Renal cortex interstitium (tissue), 11 donors: ENCODE measurements at regions not wholly inside any gene's neighbourhood (a gene's known extent, or its start where the extent isn't known, plus 50 kb on each side); places are given as distances from the start of the nearest gene placed in this dataset.

Source experiments
- DNase-seq, 11 donors: peaks; one replicate each; pipeline ENCODE4 v3.0.0-alpha.2; 2013; ENCODE audit warnings: low read depth in 9 of 11, low spot score in 4 of 11; ENCODE audit errors: extremely low read depth in 1 of 11

DNA sequence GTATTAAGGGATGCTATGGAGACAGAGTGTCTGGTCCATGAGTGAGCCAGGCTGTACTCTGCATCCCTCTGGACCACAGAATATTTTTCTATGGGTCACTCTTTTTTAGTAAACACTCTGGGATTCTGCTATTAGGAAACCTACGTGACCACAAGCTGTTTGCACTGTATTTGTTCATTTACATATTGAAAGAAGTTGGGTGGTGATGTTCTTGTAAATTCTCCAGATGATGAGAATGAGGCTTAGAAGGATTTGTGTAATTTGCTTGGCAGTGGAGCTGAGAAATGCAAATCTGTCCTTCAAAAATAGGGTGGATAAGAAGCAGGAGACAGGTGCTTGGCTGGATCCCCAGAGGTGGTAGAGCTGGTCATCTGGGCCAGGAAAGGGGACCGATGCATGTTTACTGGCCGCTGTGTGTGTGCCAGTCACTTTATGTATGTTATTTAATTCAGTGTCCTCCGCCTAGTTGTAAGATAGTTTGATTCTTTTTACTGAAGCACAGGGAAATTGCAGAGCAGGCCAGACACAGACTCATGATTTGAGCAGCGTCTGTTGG lies 63.7 kb upstream of the HEPHL1 start:
- DNase-seq = no peak

DNA sequence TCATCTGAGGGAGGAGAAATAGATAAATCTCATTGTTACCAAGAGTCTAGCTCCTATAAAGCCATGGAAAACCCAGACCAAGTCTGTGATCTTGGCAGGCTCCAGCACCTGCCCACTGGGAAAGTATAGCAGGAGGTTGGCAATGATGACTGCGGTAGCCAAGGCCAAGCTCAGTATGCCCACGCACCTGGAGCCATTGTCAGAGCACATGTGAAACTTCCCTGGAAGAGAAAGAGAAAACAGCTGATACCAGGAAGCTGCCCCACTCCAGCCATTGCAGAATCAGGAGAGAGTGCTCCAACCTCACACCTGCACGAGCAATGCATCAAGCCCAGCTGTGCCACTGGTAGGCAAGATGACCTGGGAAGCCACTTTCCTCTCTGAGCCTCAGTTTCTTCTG lies 62.2 kb upstream of the HEPHL1 start:
- DNase-seq = no peak

DNA sequence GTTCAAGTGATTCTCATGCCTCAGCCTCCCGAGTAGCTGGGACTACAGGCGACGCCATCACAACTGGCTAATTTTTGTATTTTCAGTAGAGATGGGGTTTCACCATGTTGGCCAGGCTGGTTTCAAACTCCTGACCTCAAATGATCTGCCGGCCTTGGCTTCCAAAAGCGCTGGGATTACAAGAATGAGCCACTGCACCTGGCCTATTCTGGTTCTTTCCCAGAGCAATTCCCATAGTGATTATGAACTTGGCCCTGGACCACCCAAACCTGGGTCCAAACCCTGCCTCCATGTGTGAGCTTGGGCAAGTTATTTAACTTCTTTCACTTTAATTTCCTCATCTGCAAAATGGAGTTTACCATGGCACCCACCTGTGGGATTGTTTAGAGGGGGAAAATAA lies 61.5 kb upstream of the HEPHL1 start:
- no peak for DNase-seq

DNA sequence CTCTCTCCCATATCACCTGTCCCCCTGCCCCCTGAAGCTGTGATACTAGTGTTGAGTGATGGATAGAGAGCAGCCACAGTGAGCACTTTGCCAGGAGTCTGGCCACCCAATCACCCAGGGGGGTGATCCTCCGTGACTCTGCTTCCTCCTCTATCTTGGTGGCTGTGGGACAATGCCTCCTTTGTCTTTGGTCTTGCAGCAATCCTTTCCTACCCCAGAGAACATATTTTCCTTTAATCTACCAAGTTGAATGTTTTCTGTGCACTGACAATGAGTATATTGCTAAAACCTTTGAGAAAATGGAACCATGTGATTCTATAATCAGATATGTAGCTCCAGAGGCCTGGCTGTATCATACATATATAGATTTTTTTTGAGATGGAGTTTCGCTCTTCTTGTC lies 58.1 kb upstream of the HEPHL1 start:
- no peak for DNase-seq

DNA sequence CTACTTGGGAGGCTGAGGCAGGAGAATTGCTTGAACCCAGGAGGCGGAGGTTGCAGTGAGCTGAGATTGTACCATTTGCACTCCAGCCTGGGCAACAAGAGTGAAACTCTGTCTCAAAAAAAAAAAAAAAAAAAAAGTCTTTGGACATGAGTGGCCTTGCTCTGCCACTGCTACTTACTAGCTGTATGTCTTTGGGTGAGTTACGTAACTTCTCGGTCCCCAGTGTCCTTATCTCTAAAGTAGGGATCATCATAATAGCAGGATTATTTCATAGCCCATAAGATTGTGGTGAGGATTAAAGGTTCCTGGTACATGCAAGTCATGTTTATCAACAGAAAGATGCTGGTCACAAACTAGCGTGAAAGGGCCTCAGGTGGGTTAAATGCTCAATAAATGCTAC lies 53.9 kb upstream of the HEPHL1 start:
- DNase-seq = no peak

DNA sequence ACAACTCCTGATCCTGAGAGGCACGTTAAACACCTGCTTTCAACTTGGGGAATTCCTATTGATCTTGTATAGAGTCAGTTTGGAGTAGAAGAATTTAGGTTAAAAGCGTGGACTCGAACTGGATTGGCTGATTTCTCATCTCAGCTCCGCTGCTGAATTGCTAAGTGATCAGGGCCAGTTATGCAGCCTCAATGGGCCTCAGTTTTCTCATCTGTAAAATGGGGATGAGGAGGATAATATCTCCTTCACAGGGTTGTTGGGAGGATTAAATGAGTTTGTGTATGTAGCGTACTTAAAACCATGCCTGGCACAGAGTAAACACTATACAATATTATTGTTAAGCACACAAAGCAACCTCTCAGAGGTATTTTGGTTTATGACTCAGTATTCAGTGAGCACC lies 53.2 kb upstream of the HEPHL1 start:
- no peak for DNase-seq

DNA sequence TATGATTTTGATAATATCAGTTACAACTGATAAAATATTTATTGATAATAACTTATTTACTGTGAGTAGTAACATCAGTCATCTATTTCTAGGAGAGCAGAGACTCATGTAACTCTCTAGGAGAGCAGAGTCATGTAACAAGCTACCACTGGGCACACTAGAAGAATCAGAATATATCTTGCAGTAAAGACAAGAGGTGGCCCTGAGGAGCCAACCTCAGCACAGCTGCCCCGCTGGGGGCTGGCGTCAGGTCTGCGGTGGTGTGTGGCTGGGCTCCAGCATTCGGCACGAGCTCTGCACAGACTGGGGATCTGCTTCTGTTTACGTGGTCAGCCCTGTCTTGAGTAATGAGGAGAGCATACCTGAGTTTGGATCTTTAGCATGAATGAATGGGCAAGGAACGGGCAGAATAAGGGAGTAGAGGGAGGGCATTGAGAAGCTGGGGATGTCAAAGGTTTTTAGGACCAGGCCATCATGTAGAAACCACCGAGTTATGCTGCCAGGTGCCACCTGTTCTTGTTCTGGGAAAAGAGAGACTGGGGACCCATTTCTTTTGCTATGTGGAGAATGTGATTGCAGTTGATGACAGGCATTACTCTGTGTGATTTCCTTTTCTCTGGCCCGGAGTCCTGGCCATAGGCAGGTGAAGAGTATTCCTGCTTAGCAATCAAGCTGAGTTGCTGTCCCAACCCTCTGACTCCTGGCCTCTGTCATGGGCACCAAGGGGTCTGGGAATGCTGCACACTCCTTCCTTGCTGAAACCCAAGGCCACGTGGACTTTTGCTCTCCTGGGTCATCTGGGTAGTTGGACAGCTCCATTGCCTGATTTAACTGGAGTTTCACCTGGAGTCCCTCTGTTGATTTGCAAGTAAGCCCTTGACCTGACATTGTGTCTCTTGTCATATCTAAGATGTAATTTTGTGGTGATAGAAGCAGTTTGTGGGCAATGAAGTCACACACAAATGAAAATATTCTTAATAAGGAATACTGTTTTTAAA lies 50.9 kb upstream of the HEPHL1 start:
- DNase-seq = no peak
